ENCODE measurements at regions not wholly inside any gene's neighbourhood (a gene's known extent, or its start where the extent isn't known, plus 50 kb on each side); places are given as distances from the start of the nearest gene placed in this dataset.

GRCh38 chr2:180573951-180574350 is 406.5 kb upstream of the UBE2E3 start:
- TF ChIP-seq CTCF (IDR thresholded peaks at IDR 0.05) (no peak), POLR2A (IDR thresholded peaks at IDR 0.05) (no peak)
